DND-41 (cell line): ENCODE measurements at regions not wholly inside any gene's neighbourhood (a gene's known extent, or its start where the extent isn't known, plus 50 kb on each side); places are given as distances from the start of the nearest gene placed in this dataset.

Experiments used
- EZH2 ChIP-seq: IDR thresholded peaks from 3 replicates; pipeline ENCODE4 v1.6.1; 2012; ENCODE audit warnings: borderline replicate concordance, low read depth, mild to moderate bottlenecking, moderate library complexity, low read length, inconsistent platforms; ENCODE audit not compliant: severe bottlenecking
- TF ChIP-seq, protein P1 (sequence below): IDR thresholded peaks from 2 replicates; pipeline ENCODE4 v1.5.1; 2012; ENCODE audit warnings: borderline replicate concordance, low read length, moderate library complexity, mild to moderate bottlenecking; ENCODE audit not compliant: poor library complexity, severe bottlenecking; ENCODE audit errors: extremely low read depth

GRCh38 chr5:175387144-175387543, 56.8 kb downstream of the DRD1 start:
- TF ChIP-seq, protein P1, sequence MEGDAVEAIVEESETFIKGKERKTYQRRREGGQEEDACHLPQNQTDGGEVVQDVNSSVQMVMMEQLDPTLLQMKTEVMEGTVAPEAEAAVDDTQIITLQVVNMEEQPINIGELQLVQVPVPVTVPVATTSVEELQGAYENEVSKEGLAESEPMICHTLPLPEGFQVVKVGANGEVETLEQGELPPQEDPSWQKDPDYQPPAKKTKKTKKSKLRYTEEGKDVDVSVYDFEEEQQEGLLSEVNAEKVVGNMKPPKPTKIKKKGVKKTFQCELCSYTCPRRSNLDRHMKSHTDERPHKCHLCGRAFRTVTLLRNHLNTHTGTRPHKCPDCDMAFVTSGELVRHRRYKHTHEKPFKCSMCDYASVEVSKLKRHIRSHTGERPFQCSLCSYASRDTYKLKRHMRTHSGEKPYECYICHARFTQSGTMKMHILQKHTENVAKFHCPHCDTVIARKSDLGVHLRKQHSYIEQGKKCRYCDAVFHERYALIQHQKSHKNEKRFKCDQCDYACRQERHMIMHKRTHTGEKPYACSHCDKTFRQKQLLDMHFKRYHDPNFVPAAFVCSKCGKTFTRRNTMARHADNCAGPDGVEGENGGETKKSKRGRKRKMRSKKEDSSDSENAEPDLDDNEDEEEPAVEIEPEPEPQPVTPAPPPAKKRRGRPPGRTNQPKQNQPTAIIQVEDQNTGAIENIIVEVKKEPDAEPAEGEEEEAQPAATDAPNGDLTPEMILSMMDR: no peak
- TF ChIP-seq EZH2: no peak
